ENCODE measurements at regions not wholly inside any gene's neighbourhood (a gene's known extent, or its start where the extent isn't known, plus 50 kb on each side); places are given as distances from the start of the nearest gene placed in this dataset.

DNA sequence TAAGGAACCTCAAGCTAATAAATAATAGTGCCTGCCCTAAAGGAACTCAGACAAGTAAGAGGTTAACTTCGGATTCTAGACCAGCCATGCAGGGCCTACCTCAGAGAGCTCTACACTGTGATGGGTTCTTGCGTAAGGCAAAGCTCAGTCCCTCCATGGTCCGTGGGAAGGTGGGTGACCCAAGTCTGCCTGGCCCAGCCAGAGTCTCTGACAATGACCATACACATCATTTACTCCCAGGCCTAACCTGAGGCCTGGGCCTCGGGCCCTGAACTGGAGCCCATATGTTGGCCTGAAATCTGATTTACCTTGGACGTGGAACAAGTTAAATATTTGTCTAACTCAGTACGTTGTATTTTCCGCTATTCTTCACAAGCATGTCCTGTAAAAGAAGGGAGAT is 55.1 kb downstream of the TMEM174 start:
- Histone ChIP-seq H3K9ac (no peak overlapping the region), H3K27me3 (ENCODE audit: insufficient read depth) (no peaks in the 10 kb centered on the region), H2AFZ (ENCODE audit: low read depth) (no peak overlapping the region), H4K20me1 (ENCODE audit: insufficient read depth) (no peaks in the 10 kb centered on the region), H3F3A (replicated peaks; ENCODE audit: insufficient read depth) (peaks cover 16% of the 10 kb centered on the region), H3K27ac (ENCODE audit: low read depth in 2 of 2, low read length in 1 of 2) (no peak overlapping the region), H3K36me3 (replicated peaks in 1 of 2; ENCODE audit: control insufficient read depth in 1 of 2, insufficient read depth in 2 of 2, low read length in 1 of 2) (no peaks in the 10 kb centered on the region), H3K9me3 (no peaks in the 10 kb centered on the region), H3K4me1 (ENCODE audit: control insufficient read depth in 1 of 2, insufficient read depth in 2 of 2, low read depth in 1 of 2, low read length in 1 of 2) (peaks cover 0 to 8% of the 10 kb centered on the region in 2 experiments; a peak in 2 of 4 replicates), H3K4me2 (no peak overlapping the region), H3K9me2 (no peaks in the 10 kb centered on the region), H3K79me2 (ENCODE audit: insufficient read depth) (no peaks in the 10 kb centered on the region), H3K4me3 (ENCODE audit: low read depth in 2 of 2, low read length in 1 of 2) (no peak overlapping the region)
- no peak for DNase-seq
- ChIA-PET POLR2A (no interaction called here), CTCF (interaction anchor here (0.6 to 9.0 kb wide), 4 partner anchors 11 to 223 kb away, joined by 3 to 90 read pairs (median 4); no protein-coding TSS in a partner anchor)
- no peak for TF ChIP-seq MXI1 (IDR thresholded peaks at IDR 0.05; ENCODE audit: low read depth, low read length)
- no peak for TF ChIP-seq JUND (IDR thresholded peaks at IDR 0.05)
- TF ChIP-seq NFIC (IDR thresholded peaks at IDR 0.05; ENCODE audit: borderline replicate concordance): no peak
- TF ChIP-seq NRF1 (IDR thresholded peaks at IDR 0.05; ENCODE audit: low read depth, low read length): no peak
- TF ChIP-seq, protein P1, sequence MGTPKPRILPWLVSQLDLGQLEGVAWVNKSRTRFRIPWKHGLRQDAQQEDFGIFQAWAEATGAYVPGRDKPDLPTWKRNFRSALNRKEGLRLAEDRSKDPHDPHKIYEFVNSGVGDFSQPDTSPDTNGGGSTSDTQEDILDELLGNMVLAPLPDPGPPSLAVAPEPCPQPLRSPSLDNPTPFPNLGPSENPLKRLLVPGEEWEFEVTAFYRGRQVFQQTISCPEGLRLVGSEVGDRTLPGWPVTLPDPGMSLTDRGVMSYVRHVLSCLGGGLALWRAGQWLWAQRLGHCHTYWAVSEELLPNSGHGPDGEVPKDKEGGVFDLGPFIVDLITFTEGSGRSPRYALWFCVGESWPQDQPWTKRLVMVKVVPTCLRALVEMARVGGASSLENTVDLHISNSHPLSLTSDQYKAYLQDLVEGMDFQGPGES (IDR thresholded peaks at IDR 0.05; ENCODE audit: low read depth, low read length): no peak
- TF ChIP-seq FOXJ3 (CRISPR knock-in tag; IDR thresholded peaks at IDR 0.05): no peak
- 62% methylated on average over 6 of the region's 7 CpGs for WGBS (ENCODE audit: low lambda C conversion rate)
